C4-2B (cell line): ENCODE measurements at regions not wholly inside any gene's neighbourhood (a gene's known extent, or its start where the extent isn't known, plus 50 kb on each side); places are given as distances from the start of the nearest gene placed in this dataset.

Experiments used
- CTCF ChIP-seq: fragments of 450-650 bp; conservative IDR thresholded peaks from 2 replicates; pipeline ENCODE4 v1.5.1; 2017; ENCODE audit warnings: mild to moderate bottlenecking
- ZFX ChIP-seq: fragments of 450-650 bp; IDR thresholded peaks from 2 replicates; pipeline ENCODE4 v1.6.1; 2017

DNA sequence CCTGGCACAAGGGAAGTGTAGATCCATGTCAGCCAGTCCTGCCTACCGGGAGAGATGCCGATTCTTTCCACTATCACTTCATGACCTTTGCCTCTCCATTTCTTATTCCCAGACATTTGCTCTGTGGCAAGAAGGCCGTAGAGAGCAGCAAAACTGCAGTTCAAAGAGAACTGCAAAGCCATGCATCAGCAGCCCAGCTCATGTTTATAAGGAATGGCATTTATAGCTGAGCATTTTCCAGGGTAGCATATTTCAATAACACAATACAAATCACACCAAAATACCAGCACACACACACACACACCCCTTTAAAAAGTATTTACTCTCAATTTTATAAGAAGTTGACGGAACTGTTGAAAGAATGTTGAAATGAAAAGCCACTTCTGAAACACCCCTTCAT, 126.7 kb upstream of the EGFLAM start:
- TF ChIP-seq CTCF (no peak), ZFX (no peak)
